ENCODE measurements at regions not wholly inside any gene's neighbourhood (a gene's known extent, or its start where the extent isn't known, plus 50 kb on each side); places are given as distances from the start of the nearest gene placed in this dataset.
"Not testable (repeated sequence)": the region's sequence is repeated elsewhere in the genome, so short reads cannot be mapped to it uniquely, and the experiment has no call there.

DNA sequence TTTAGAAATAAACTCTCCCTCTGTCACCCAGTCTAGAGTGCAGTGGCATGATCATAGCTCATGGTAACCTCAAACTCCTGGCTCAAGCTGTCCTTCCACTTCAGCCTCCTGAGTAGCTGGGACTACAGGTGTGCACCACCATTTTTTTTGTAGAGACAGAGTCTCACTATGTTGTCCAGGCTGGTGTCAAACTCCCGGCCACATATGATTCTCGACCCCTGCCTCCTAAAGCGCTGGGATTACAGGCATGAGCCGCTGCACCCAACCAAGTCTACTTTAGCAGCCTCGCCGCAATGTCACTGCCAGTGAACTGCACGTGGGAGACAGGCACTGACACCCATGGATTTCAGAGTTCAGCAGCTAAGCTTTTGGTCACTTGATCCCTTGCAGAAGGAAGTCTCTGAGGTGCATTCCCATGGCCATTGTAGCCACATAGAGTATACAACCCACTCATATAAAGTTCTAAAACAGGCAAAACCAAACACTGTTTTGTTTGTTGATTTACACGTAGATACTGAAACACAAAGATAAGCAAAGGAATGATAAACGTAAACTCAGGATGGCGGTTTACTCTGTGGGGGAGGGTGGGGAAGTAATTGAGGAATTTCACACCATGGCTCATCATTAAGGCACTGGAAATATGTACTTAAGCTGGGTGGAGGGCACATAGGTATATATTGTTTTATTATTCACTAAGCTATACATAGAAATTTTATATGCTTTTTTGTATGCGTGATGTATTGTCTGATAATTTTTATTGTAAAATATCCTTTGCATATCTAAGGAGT is 115.0 kb downstream of the MEX3B start:
- H3K9me3 ChIP-seq (ENCODE audit: insufficient read depth, low read depth, low read length), result no peaks in the 10 kb centered on the region
- H3K9ac ChIP-seq (ENCODE audit: low read depth, low read length), result no peak overlapping the region
- H3K36me3 ChIP-seq (ENCODE audit: insufficient read depth, low read depth, low read length), result no peaks in the 10 kb centered on the region
- H3K27ac ChIP-seq (ENCODE audit: low read length), result no peak overlapping the region
- no peak overlapping the region for H3K4me3 ChIP-seq (ENCODE audit: low read length)
- H3K4me1 ChIP-seq (ENCODE audit: insufficient read depth, low read length), result no peaks in the 10 kb centered on the region
- H3K27me3 ChIP-seq (ENCODE audit: insufficient read depth, low read length), result no peaks in the 10 kb centered on the region

DNA sequence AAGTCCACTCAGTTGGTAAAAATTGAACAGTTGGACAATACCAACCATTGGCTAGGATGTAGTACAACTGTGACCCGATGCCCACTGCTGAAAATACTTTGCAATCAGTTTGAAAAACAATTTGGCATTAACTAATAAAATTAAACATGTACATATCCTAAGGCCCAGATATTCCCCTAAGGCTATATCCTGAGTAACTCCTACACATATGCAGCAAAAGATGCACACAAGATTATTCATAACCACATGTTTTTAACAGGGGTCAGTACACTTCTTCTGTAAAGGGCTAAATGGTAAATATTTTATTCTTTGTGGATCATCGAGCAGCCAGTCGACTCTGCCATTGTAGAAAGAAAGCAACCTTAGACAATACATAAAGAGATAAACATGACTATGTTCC is 116.3 kb downstream of the MEX3B start:
- no peak overlapping the region for H3K9ac ChIP-seq (ENCODE audit: low read depth, low read length)

DNA sequence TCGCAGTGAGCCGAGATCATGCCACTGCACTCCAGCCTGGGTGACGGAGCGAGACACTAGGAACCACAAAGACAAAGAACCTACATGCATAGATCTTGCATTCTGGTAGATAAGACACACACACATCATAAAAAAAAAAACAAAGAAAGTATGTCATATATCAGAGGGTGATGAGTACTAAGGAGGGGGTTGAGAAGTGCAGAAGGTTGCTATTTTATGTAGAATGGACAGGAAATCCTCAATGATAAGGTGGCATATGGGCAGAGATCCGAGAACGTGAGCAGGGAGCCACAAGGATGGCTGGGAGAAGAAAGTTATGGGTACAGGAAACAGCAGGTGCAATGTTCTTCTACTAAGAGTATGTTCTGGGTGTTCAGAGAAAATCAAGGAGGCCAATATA is 118.8 kb downstream of the MEX3B start:
- no peak overlapping the region for H3K27ac ChIP-seq (ENCODE audit: low read length)
- no peaks in the 10 kb centered on the region for H3K36me3 ChIP-seq (ENCODE audit: insufficient read depth, low read depth, low read length)
- no peak overlapping the region for H3K9ac ChIP-seq (ENCODE audit: low read depth, low read length)
- H3K9me3 ChIP-seq (ENCODE audit: insufficient read depth, low read depth, low read length), result no peaks in the 10 kb centered on the region
- H3K27me3 ChIP-seq (ENCODE audit: insufficient read depth, low read length), result no peaks in the 10 kb centered on the region
- H3K4me3 ChIP-seq (ENCODE audit: low read length), result no peak overlapping the region
- H3K4me1 ChIP-seq (ENCODE audit: insufficient read depth, low read length), result no peaks in the 10 kb centered on the region

More for the DNA sequence above, 116.3 kb downstream of the MEX3B start:
- H3K27me3 ChIP-seq (ENCODE audit: insufficient read depth, low read length), result no peaks in the 10 kb centered on the region
- no peaks in the 10 kb centered on the region for H3K36me3 ChIP-seq (ENCODE audit: insufficient read depth, low read depth, low read length)
- no peak overlapping the region for H3K4me3 ChIP-seq (ENCODE audit: low read length)
- H3K9me3 ChIP-seq (ENCODE audit: insufficient read depth, low read depth, low read length), result no peaks in the 10 kb centered on the region
- no peak overlapping the region for H3K27ac ChIP-seq (ENCODE audit: low read length)
- H3K4me1 ChIP-seq (ENCODE audit: insufficient read depth, low read length), result no peaks in the 10 kb centered on the region

DNA sequence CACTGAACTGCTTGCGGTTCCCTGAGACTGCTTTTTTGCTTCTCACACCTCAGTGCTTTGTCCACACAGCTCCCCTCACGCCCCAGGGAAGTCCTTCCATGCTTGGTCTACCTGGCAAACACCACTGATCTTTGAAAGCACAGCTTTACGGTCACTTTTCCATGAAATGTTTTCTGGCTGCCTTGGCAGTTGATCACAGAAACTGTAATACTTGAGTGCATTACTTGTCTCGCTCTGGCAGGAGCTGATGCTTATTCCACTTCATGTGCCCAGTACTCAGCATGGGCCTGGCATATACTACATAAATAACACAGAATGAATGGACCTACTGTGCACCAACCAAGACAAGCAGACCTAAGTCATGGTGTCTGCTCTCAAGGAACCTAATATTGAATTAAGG is 121.1 kb downstream of the MEX3B start:
- Histone ChIP-seq H3K36me3 (ENCODE audit: insufficient read depth, low read depth, low read length) (no peaks in the 10 kb centered on the region), H3K9ac (ENCODE audit: low read depth, low read length) (no peak overlapping the region), H3K27ac (ENCODE audit: low read length) (no peak overlapping the region)

DNA sequence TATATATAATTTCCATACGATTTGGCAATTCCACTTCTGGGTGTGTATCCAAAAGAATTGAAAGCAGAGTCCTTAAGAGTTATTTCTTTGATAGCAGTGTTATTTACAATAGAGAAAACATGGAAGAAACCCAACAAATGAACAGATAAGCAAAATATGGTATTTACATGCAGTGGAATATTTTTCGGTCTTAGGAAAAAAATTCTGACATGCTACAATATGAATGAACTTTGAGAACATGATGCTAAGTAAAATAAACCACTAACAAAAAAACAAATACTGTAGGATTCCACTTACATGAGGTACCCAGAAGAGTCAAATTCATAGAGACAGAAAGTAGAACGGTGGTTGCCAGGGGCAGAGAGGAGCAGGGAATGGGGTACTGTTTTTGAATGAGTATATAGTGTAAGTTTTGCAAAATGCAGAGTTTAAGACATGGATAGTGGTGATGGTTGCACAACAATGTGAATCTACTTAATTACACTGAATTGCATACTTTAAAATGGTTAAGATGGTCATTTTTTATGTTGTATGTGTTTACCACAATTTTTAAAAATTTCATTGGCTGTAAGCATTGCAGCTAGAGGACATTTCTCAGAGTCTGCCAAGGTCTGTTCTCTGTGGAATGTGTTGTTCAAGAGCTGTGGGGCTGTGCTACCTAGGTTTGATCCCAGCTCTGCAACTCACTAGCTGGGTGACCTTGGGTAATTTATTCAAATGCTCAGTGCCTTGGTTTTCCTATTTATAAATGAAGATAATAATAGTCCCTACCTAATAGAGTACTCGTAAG is 122.1 kb downstream of the MEX3B start:
- Histone ChIP-seq H3K9ac (ENCODE audit: low read depth, low read length) (no peak overlapping the region), H3K27me3 (ENCODE audit: insufficient read depth, low read length) (no peaks in the 10 kb centered on the region), H3K9me3 (ENCODE audit: insufficient read depth, low read depth, low read length) (peaks cover 23% of the 10 kb centered on the region), H3K4me3 (ENCODE audit: low read length) (no peak overlapping the region), H3K27ac (ENCODE audit: low read length) (no peak overlapping the region), H3K4me1 (ENCODE audit: insufficient read depth, low read length) (no peaks in the 10 kb centered on the region), H3K36me3 (ENCODE audit: insufficient read depth, low read depth, low read length) (no peaks in the 10 kb centered on the region)

More for the DNA sequence above, 121.1 kb downstream of the MEX3B start:
- Histone ChIP-seq H3K27me3 (ENCODE audit: insufficient read depth, low read length) (no peaks in the 10 kb centered on the region), H3K4me1 (ENCODE audit: insufficient read depth, low read length) (no peaks in the 10 kb centered on the region), H3K4me3 (ENCODE audit: low read length) (no peak overlapping the region), H3K9me3 (ENCODE audit: insufficient read depth, low read depth, low read length) (peaks cover 13% of the 10 kb centered on the region)

DNA sequence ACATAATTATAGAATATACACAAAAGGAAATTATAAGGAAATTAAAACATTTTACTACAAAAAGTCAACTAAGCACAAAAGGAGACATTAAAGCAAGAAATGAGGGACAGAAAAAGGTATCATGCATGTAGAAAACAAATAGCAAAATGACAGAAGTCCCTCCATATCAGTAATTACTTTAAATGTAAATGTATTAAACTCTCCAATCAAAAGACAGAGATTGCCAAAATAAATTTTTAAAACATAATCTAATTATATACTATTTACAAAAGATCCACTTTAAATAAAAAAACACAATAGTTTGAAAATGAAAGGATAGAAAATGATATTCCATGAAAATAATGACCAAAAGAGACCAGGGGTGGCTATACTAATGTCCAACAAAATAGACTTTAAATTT is 123.7 kb downstream of the MEX3B start:
- Histone ChIP-seq H3K9ac (ENCODE audit: low read depth, low read length) (no peak overlapping the region), H3K9me3 (ENCODE audit: insufficient read depth, low read depth, low read length) (peaks cover 37% of the 10 kb centered on the region), H3K4me1 (ENCODE audit: insufficient read depth, low read length) (no peaks in the 10 kb centered on the region), H3K27me3 (ENCODE audit: insufficient read depth, low read length) (no peaks in the 10 kb centered on the region), H3K4me3 (ENCODE audit: low read length) (no peak overlapping the region), H3K36me3 (ENCODE audit: insufficient read depth, low read depth, low read length) (no peaks in the 10 kb centered on the region), H3K27ac (ENCODE audit: low read length) (no peak overlapping the region)

DNA sequence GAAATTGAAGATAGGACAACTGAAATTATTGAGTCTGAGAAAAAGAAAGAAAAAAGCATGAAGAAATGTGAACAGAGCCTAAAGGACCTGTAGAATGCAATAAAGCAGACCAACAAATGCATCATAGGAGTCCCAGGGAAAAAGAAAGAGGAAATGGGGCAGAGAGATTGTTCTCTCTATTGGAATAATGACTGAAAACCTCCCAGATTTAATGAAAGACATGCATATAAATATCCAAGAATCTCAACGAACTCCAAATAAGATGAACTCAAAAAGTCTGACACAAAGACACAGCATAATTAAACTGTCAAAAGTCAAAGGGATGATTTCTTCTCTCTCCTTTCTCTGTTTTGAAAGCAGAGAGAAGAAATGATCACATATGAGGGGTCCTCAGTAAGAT is 124.7 kb downstream of the MEX3B start:
- Histone ChIP-seq H3K9ac (ENCODE audit: low read depth, low read length) (no peak overlapping the region), H3K27ac (ENCODE audit: low read length) (no peak overlapping the region), H3K4me1 (ENCODE audit: insufficient read depth, low read length) (no peaks in the 10 kb centered on the region), H3K4me3 (ENCODE audit: low read length) (no peak overlapping the region), H3K36me3 (ENCODE audit: insufficient read depth, low read depth, low read length) (no peaks in the 10 kb centered on the region), H3K9me3 (ENCODE audit: insufficient read depth, low read depth, low read length) (peaks cover 39% of the 10 kb centered on the region), H3K27me3 (ENCODE audit: insufficient read depth, low read length) (no peaks in the 10 kb centered on the region)

DNA sequence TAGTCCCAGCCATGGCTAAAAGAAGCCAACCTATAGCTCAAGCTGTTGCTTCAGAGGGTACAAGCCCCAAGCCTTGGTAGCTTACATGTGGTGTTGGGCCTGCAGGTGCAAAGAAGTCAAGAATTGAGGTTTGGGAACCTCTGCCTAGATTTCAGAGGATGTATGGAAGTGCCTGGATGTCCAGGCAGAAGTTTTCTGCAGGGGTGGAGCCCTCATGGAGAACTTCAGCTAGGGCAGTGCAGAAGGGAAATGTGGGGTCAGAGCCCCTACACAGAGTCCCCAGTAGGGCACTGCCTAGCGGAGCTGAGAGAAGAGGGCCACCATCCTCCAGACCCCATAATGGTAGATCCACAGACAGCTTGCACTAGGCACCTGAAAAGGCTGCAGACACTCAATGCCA is 127.1 kb downstream of the MEX3B start:
- H3K4me3 ChIP-seq (ENCODE audit: low read length); H3K27ac ChIP-seq (ENCODE audit: low read length); H3K36me3 ChIP-seq (ENCODE audit: insufficient read depth, low read depth, low read length); H3K27me3 ChIP-seq (ENCODE audit: insufficient read depth, low read length); H3K4me1 ChIP-seq (ENCODE audit: insufficient read depth, low read length); H3K9ac ChIP-seq (ENCODE audit: low read depth, low read length): not testable (repeated sequence)
- peaks cover 39% of the 10 kb centered on the region for H3K9me3 ChIP-seq (ENCODE audit: insufficient read depth, low read depth, low read length)

DNA sequence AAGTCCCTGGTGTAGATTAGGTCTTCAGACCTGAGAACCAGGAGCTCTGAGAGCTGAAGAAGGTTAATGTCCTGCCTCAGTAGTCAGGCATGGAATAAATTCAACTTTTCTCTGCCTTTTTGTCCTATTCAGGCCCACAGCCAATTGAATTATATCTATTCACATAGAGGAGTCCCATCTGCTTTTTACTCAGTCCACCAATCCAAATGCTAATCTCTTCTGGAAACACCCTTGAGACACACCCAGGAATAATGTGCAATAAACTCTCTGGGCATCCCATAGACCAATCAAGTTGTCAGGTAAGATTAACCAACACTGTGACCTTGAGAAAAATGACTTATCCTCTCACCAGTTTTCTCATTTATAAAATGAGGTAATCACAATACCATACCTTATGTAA is 129.4 kb downstream of the MEX3B start:
- H3K9me3 ChIP-seq (ENCODE audit: insufficient read depth, low read depth, low read length), result peaks cover 37% of the 10 kb centered on the region
- no peaks in the 10 kb centered on the region for H3K36me3 ChIP-seq (ENCODE audit: insufficient read depth, low read depth, low read length)
- no peak overlapping the region for H3K27ac ChIP-seq (ENCODE audit: low read length)

DNA sequence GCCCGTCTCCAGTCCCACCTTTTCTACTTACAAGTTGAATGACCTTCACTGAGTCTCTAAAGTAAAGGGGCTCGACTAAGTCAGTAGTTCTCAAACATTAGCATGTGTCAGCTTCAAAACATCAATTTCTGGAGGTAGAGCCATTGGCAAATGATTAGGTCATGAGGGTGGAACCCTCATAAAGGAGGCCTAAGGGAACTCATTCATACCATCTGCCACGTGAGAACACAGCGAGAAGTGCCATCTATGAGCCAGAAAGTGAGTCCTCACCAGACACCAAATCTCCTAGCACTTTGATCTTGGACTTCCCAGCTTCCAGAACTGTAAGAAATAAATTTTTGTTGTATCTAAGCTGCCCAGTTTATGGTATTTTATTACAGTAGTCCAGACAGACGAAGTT is 129.8 kb downstream of the MEX3B start:
- H3K27me3 ChIP-seq (ENCODE audit: insufficient read depth, low read length), result no peaks in the 10 kb centered on the region
- H3K4me3 ChIP-seq (ENCODE audit: low read length), result no peak overlapping the region
- no peaks in the 10 kb centered on the region for H3K36me3 ChIP-seq (ENCODE audit: insufficient read depth, low read depth, low read length)
- H3K27ac ChIP-seq (ENCODE audit: low read length), result no peak overlapping the region
- H3K4me1 ChIP-seq (ENCODE audit: insufficient read depth, low read length), result peaks cover 5% of the 10 kb centered on the region; the same call in 1 of the 2 replicates
- H3K9me3 ChIP-seq (ENCODE audit: insufficient read depth, low read depth, low read length), result peaks cover 34% of the 10 kb centered on the region
- H3K9ac ChIP-seq (ENCODE audit: low read depth, low read length), result no peak overlapping the region

More for the DNA sequence above, 129.4 kb downstream of the MEX3B start:
- peaks cover 5% of the 10 kb centered on the region; the same call in 1 of the 2 replicates for H3K4me1 ChIP-seq (ENCODE audit: insufficient read depth, low read length)
- H3K9ac ChIP-seq (ENCODE audit: low read depth, low read length), result no peak overlapping the region
- H3K4me3 ChIP-seq (ENCODE audit: low read length), result no peak overlapping the region
- H3K27me3 ChIP-seq (ENCODE audit: insufficient read depth, low read length), result no peaks in the 10 kb centered on the region

DNA sequence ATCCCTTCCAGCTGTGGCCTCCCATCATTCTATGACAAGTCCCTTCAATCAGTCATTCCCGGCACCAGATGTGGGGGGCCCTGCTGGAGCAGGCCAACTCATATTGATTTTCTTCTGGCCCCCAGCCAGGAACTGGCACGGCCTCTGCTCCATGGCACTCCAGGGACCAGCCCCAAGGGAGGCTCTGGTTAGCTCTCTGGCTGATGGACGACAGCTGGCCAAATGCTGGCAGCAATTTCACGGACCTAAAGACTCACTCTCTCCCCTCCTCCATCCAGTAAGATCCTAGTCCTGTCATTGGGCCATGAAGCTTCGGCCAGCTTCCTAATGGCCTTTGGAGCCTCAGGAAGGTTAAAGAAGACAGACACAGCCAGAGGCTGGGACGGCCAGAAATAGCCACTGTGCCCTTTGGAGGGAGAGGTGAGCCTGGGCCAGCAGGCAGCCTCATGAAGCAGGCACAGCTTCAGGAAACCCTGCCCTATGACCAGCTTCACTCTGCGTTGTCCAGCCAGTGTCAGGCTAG is 131.0 kb downstream of the MEX3B start:
- H3K4me1 ChIP-seq (ENCODE audit: insufficient read depth, low read length), result peaks cover 5% of the 10 kb centered on the region; the same call in 1 of the 2 replicates
- H3K4me3 ChIP-seq (ENCODE audit: low read length), result no peak overlapping the region
- H3K27ac ChIP-seq (ENCODE audit: low read length), result no peak overlapping the region
- peaks cover 26% of the 10 kb centered on the region for H3K9me3 ChIP-seq (ENCODE audit: insufficient read depth, low read depth, low read length)
- H3K27me3 ChIP-seq (ENCODE audit: insufficient read depth, low read length), result no peaks in the 10 kb centered on the region
- H3K9ac ChIP-seq (ENCODE audit: low read depth, low read length), result no peak overlapping the region
- H3K36me3 ChIP-seq (ENCODE audit: insufficient read depth, low read depth, low read length), result no peaks in the 10 kb centered on the region

DNA sequence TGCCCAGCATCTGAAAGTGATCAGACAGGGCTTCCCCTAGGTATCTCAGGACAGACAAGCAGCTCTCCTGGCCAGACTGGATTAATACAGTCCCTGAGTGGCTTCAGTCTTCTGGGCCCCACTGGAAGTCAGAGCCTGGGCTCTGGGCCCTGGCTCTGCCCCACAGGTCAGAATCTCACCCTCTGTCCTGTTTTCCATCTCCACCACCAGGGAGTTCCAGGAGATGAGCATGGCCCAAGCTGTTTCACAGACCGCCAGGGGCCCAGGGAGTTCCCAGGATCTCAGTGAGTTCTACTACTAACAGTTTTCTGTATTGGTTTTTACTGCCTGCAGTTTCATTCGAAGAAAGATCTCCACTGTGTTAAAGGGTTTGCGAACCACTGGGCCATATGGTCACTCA is 131.5 kb downstream of the MEX3B start:
- Histone ChIP-seq H3K27ac (ENCODE audit: low read length) (no peak overlapping the region), H3K4me1 (ENCODE audit: insufficient read depth, low read length) (peaks cover 5% of the 10 kb centered on the region; the same call in 1 of the 2 replicates), H3K27me3 (ENCODE audit: insufficient read depth, low read length) (no peaks in the 10 kb centered on the region), H3K36me3 (ENCODE audit: insufficient read depth, low read depth, low read length) (no peaks in the 10 kb centered on the region), H3K4me3 (ENCODE audit: low read length) (no peak overlapping the region), H3K9me3 (ENCODE audit: insufficient read depth, low read depth, low read length) (peaks cover 22% of the 10 kb centered on the region), H3K9ac (ENCODE audit: low read depth, low read length) (no peak overlapping the region)
